Stimulated activated CD4-positive, alpha-beta T cell treated with anti-CD3 and anti-CD28 coated beads, Interleukin-4, amount 100 ng/mL, for 48 hours (primary cell): ENCODE measurements at regions not wholly inside any gene's neighbourhood (a gene's known extent, or its start where the extent isn't known, plus 50 kb on each side); places are given as distances from the start of the nearest gene placed in this dataset.
"Not testable (repeated sequence)": the region's sequence is repeated elsewhere in the genome, so short reads cannot be mapped to it uniquely, and the experiment has no call there.

Experiments used
- DNase-seq, 2 donors: peaks; one replicate each; pipeline ENCODE4 v3.0.0-alpha.2; 2020; ENCODE audit warnings: low read depth in 2 of 2

DNA sequence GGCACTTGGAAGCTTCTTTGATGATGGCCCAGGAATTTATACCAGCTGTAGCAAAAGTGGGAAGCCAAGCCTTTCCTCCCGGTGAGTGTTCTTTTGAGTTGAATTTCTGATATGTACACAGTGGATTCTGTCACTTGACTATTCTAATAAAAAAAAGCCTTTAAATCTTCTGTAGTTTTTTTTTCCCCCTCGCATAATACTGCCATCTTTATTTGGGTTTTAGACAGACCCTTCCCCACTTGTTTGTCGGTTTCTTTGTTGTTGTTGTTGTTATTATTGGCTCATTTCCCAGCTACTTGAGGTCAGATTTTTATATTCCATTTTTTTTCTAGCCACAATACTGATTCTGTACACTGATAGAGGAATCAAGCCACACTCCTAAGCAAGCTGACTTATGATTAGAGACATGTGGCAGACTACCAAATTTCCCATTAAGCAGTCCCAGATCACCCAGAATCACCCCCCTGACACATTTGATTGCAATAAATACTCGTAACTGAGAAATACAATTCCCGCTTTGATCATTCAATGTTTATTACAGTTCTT is 122.4 kb upstream of the IL12A start:
- no peak for DNase-seq

DNA sequence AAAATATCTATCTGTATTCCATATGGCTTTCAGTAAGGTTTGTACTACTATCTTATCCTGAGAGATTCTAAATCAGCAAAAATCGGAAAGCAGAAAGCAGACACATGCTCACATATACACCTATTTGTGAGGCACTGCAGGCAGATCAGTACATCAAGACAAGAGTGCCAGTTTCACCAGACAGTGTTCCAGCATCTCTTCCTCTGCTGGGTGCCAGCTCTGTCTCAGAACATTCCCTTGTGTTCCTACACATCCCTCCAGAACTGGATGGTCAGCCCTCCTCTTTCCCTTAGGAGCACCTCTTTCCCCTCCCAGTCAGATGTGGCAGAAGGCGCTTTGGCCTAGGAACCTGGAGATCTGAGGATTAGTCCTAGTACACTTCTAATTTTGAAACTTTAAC is 121.3 kb upstream of the IL12A start:
- DNase-seq, result no peak

DNA sequence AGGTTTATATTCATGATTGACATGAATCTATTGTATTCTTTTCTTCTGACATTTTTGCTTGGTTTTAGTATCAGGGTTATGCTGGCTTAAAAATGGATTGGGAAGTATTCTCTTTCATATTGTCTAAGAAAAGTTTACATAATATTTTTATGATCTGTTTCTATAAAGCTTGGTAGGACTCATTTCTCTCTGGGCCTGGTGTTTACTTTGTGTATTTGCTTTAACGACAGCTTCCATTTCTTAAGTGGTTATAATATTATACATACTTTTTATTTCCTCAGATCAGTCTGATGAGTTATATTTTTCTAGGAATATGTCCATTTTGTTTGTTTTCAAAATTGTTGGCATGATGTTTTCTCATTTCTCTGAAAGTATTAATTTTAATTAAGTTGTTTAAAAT is 117.9 kb upstream of the IL12A start:
- DNase-seq, result no peak

DNA sequence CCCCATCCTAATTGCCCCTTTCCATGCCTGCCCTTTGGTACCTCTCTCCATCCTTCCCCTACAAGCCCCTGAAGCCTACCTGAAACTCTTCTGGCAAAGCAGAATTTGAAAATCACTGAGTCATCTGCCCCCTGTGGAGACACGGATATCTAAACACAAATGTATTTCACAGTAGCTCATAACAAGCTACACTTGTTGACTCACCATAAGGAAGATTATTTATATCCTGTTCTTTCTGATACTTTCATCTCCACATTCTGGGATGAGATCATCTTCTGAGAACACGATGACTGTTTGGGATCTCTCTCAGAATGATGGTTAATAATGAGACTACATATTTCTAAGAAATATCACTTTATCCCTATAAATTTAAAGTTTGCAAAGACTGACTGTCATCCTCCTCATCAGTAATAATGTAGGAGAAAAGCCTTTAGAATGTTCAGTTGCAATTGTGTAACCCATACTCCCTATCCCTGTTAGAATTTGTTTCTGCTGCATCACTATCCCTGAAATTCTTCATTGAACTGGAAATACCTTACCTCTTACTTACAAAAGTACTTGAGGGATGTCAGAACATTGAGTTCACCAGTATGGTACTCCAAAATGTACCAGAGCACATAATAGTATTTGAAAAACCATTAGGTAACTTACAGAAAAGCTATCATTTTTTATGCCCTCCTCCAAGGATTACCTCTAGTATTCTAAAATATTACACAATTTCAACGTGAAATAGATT is 116.1 kb upstream of the IL12A start:
- no peak for DNase-seq

DNA sequence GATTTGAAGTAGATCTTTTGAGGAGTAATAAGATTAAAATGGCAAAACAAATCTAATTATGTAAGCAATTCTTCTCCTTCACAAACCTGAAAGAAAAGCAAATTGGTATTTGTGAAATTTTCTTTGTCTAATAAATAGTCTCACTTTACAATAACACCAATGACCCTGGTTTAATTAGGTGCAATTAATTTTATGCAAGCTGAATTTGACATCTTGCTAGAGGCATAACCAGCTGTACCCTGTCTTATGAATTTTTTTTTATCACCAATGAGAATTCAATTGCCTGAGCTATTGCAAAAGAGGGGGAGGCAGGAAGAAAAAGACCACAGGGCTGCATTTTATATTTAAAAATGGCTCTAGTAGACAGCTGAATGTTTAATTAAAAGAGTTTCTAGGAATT is 113.5 kb upstream of the IL12A start:
- DNase-seq, result no peak

DNA sequence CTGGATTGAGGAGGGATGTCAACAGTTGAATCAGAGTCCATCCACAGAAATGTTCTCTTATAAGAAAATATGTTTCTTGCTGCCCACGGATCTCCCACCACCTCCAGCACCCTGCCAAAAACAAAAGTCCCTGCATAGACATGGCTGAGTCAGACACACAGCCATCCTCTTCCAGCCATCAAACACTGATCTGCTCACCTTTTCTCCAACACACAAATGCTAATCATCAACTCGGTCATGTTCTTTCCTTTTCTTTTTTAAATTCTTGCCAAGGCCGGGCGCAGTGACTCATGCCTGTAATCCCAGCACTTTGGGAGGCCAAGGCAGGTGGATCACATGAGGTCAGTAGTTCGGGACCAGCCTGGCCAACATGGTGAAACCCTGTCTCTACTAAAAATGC is 110.7 kb upstream of the IL12A start:
- no peak for DNase-seq

DNA sequence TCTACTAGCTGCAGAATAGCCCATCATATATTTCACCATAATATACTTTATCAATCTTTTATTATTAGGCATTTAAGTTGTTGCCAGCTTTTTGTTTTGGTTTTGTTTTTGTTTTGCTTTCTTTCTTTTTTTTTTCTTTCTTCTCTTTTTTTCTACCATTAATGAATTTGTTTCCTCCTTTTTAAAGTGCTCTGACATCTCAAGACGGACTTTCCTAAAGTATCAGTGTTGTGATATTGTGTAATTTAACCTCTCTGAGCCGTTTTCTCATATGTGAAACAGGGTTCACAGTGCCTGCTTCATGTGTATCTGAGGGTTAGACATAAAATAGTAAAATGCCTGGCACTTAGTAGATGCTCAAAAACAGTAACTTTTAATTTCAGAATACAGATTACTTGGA is 109.5 kb upstream of the IL12A start:
- DNase-seq, result no peak

DNA sequence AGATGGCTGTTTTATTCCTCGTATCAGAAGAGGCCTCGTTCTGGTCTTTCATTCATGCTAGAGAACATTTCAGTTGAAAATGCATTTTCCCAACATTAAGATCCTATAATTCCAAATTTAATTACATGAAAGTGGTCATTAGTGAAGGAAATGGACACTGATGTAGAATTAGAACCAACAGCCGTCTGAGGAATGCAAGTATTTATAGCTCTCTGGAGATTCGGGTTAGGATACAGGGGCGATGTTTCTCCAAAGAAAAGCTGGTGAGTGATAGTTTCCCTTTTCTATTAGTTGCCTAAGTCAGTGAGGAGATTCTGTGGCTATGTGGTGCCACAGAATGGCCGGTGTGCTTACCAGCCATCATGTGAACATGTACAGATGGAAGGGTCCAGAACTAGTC is 109.0 kb upstream of the IL12A start:
- no peak for DNase-seq

DNA sequence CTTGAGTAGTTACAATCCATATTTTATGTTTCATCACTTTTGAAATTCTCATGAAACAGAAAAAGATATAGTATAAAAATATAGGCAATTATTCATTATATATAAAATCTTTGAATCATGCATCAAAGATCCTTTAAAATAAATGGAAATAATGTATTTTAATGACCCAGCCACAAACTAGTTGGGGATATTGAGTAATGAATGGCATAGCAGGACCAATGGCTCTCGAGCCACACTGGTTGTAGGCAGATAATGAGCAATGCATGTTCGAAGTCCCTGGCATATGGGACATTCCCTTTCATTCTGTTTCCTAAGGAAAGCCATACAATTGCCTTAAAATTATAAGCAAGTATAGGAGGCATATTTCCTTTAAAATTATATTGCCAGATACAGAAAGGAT is 107.4 kb upstream of the IL12A start:
- DNase-seq, result no peak

DNA sequence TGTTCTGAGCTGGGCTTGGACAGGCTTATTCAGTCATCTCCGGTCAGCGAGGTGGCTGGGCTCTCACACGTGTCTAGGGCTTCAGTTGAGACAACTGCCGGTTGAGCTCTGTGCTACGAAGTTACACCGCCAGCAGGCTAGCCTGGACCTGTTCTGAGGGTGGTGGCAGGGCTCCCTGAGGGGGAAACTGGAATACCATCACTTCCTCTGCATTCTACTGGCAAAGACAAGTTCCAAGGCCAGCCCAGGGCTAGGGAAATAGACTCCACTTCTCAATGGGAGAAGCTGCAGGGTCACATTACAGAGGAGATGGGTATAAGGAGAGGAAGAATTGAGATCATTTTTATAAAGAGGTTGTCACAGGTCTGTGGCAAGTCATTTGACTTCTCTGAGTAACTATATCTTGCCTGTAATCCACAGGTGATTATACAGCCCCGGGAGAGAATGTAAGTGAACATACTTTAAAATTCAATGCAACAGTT is 106.8 kb upstream of the IL12A start:
- DNase-seq, result no peak

DNA sequence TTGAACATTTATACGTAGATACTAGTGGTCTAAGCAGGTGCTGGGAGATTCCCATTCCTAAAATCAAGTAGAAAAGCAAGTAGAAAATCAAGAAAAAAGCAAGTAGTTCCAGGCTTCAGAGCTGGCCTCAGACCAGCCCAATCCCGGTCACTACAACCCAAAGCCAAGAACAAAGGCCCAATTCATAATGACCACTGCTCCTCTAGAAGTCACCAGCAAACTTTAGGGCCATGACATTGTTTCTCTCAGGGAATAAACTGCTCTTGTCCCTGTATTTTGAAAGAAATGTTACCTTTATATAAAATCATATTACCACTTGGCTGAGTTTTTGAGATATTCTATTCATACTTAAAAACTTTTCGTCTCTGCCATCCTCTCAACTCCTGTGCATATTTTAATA is 106.3 kb upstream of the IL12A start:
- no peak for DNase-seq

DNA sequence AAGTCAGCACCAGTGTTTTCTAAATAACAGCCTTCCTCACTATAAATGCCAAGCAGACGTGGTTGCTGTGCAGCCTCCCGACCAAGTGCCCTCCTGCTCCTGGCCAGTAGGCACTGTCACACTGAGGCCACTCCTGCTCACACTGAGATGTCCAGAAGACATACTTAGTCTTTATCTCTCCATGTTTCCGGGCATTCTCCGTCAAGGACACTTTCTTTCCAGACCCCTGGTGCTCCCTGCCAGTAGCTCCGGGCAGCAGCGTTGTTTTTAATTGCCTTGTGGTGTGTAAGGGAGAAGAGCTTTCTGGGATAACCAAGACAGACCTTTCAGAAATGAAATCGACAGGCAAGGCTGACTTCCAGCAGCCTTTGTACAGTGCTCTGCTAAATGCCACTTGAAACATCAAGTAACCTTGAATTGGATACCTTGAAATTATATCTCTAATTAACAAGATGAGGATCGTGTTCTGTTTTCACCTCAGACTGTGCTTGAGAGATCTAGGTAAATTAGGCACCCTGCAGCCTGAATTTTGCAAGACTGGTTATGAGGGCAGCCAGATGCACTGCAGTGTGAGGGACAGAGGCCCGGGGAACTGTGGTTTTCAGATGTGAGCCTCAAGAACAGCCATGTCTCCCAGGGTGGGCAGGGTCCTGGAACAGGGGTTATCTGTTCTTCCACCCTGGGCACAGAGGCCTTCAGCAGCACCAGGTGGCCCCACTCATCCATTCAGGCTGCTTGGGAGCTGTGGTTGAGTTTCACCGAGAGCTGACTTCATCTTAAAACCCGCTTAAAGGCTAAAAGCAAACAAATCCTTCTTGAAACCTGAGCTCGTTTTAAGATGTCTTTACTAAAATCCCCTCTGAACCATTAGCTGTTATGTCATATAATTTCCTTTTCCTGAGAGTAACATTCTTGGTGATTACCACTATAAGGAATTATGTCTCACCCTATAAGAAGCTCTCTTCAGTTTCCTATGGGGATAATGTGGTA is 105.5 kb upstream of the IL12A start:
- DNase-seq, result no peak

DNA sequence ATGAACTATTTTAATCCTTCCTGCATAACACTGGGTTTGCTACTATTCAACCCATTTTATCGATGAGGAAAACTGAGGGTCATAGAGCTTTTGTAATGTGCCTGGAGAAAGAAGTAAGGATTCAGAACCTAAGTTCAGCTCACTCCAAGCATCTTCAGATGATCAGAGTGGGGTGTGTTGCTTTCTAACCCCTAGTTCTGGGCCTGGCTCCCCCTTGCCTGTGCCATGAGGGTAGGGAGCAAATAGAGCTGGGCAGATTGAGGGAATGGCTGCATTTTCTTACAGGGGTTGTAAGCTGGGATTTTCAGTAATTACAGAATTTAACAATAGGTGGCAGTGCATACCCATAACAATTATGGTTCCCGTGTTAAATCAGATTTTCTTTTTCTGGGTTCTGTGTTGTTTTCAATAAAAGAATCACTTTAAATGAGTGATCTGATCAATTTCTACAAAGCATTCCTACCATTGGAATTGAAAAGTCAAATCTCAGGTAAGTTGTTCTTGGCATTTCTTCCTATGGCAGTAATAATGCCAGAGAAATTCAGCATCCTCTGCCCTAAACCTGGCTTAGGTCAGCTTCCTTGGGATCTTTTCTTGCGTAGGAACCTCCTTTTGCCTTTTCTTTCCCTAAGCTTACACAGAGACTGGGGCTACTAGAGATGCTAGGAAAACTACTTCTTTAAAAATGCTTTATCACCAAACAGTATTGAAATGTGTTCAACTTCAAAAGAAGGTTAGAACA is 103.8 kb upstream of the IL12A start:
- DNase-seq, result no peak

DNA sequence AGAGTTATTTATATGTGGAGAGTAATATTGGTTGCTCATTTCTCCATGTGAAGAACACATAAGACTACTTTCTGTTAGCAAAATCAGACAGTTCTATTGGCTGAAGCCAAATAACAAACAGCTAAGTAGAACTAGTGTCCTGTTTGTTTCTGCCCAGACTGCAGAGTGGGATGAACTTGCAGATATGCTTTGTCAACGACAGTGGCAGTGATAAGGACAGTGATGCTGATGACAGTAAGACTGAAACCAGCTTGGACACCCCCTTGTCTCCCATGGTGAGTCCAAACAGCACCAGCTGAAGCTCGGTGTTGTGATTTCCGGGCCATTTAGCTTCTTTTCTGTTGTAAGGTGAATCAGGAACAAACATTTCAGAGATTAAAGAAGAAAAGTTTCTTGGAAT is 102.6 kb upstream of the IL12A start:
- DNase-seq, result no peak

DNA sequence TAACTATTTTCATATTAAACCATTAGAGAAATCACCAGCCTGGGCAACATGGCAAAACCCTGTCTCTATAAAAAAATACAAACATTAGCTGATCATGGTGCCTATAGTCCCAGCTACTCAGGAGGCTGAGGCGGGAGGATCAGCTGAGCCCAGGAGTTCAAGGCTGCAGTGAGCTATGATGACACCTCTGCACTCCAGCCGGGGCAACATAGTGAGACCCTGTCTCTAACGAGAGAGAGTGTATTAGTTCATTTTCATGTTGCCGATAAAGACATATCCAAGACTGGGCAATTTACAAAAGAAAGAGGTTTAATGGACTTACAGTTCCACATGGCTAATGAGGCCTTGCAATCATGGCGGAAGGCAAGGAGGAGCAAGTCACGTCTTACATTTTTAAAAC is 102.1 kb upstream of the IL12A start:
- not testable (repeated sequence) for DNase-seq

DNA sequence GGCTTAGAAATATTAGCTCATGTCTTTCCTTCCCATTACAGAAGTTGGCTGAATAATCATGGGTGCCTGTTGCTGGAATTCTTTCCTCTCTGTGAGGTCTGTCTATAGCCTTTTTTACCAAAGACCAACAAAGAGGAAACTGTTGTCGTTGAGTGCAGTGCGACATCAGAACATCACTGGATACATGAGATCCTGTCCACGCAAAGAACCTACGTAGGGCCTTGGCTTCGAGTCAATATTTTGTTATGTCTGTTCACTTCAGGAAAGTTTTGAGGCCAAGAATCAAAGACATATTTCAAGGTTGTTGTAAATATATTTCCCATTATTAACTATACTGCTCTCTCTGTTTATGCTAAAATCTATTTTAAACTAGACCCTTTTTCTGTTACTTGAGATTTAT is 101.5 kb upstream of the IL12A start:
- no peak for DNase-seq

DNA sequence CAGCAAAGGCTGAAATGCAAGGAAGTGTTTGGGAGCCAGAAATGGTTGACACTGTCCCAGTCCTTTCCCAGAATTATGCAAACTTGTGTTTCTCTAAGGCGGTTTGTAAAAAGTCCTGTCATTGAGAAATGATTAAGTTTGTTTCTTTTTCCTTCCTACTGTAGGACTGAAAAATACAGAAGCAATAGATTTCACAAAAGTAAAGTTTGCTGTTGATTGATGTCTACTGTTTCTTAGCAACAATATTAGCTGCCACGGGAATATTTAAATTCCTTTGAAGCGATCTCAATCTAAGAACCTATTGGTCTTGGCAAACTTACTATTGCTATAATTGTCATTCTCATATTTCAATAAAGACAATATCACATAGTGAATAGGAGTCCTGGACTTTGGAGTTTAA is 100.7 kb upstream of the IL12A start:
- no peak for DNase-seq

DNA sequence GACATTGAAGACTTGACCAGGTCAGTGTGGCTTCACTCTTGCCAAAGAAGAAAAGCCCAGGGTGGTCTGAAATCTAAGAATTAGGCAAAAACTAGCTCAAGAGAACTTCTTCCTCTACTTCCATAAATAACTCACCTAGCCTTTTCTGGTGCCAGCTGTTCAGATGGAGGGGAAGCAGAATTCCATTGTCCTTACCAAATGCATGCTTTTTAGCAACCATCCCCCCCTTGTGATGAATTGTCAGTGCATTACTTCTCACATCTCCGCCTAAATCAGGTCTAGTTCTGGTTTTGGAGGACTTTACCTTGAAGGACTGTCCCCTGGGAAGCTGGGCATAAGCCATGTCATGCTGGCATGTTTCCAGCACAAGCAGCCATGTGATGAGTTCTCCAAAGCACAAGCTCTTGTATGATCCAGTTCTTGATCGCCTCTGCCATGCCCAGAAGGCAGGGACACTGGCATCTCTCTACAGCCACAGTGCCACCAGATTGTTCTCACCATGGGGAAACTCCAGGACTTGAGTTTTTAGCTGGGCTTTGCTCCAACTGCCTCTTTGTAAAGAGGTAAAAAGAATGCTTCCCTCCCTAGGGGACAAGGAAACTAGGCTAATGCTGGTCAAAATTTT is 96.4 kb upstream of the IL12A start:
- DNase-seq, result no peak

DNA sequence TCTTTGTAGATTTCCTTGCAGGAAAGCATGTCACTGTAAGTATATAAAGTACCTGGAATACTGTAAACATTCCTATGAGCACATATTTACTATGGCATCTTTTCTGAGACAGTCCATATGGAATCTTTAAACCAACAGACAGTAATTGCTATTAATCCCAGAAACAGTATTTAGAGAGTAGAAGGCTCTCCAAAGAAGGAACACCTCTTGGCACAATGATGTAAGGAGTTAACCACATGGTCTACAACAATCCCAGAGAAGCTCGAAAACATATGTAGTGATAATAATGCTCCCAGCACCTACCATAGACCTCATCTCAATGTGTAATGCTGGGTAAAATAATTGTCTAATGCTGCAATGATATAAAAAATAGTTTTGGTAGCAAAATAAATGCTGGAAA is 95.8 kb upstream of the IL12A start:
- DNase-seq, result no peak

DNA sequence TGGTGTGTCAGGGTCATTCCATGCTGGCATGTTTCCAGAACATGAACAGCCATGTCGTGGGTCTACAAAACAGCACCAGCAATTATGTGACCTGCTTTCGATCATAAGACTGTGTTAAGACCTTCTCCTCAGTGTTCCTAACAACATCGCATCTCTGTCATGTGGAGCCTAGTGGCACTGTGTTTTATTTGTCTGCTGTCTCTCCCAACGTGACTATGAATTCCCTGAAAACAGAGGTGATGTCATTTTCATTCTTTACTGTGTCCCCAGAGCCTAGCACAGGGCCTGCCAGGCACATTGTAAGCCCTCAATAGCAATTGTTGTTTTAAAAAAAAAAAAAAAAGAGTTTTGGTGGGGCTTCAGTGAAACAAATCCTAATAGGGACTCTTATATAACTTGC is 94.2 kb upstream of the IL12A start:
- DNase-seq, result no peak

DNA sequence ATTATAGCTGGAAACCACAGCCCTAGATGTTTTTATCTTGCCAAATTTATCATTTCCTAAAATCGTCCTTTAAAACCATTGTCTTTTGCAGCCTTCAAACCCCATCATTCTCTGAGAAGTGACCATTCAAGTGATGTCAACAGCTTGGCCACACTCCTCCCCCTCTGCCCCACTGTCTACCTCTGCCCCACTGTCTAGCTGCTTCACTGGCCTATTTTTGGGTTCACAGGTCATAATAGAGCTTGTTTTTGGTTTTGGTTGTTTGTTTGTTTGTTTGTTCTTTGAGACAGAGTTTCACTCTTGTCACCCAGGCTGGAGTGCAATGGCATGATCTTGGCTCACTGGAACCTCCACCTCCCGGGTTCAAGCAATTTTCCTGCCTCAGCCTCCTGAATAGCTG is 93.2 kb upstream of the IL12A start:
- no peak for DNase-seq

DNA sequence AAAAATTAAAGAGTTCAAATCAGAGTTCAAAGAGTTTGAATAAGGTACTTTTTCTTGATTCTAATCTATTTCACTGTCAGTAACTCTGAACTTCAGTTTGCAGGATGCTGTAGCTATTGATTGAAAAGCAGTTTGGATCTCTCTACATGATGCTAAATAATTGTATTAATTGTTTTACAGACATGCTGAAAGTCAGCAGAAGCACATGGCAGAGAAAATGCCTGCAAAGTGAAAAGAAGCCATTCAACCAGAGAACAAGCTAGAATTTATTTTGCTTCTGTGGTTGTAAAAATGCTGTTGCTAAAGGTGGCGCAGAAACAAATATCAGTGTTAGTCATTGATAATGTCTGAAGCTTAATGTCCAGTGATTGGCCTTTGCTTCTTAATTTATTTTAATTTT is 92.1 kb upstream of the IL12A start:
- no peak for DNase-seq
